Hematopoietic multipotent progenitor cell treated with erythropoietin and hydrocortisone succinate and interleukin-3 and kit ligand, for 17 days (in vitro differentiated cells): ENCODE measurements at regions not wholly inside any gene's neighbourhood (a gene's known extent, or its start where the extent isn't known, plus 50 kb on each side); places are given as distances from the start of the nearest gene placed in this dataset.

Source experiments
- DNase-seq: peaks from one replicate; pipeline ENCODE4 v3.0.0-alpha.2; 2015; ENCODE audit warnings: low spot score

- DNase-seq, result no peak
Observed at GRCh38 chr2:9137379-9138150, 69.0 kb upstream of the ASAP2 start.

DNA sequence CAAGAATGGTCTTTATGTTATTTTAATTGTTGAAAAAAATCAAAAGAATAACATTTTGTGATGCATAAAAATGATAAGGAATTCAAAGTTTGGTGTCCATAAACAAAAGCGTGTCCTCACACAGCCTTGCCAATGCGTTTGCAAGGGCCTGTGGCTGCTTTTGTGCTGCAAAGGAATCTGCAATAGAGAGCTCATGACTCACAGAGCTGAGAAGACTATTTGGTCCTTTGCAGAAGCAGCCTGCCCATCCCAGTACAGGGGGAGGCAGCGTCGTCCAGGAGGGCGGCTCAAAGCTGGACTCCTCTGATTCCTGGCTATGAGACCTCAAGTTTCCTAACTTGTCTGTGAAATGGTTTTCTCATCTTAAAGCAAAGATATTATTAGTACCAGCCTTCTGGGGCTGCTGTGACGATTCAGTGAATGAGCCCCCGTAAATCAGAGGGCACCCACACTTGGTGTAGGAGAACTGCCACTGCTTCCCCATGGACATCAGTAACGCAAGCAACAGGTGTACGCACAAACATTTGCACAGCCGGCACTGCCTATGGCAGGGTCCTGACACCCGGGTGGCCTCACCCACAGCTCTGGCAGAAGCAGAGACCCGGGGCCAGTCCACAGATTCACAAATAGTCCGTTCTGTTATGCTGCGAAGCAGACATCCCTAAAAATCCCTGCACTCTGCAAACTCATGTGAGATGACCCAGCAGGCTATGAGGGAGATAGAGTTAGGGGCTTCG is 70.6 kb upstream of the ASAP2 start:
- no peak for DNase-seq

DNA sequence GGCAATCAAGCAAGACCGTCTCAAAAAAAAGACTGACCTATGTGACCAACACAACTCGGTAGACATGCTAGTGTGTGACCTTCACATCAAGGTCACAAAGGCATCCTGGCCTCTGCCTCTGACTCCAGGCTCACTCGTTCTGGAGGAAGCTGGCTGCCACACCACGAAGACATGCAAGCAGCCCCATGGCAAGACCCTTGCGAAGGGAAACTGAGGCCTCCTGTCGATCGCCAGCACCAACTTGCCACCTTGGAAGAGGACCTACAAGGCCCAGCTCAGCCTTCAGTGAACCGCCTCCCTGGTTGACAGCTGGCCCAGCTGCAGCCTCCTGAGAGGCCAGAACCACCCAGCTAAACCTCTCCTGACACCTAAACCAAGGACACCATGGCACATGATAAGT is 79.3 kb upstream of the ASAP2 start:
- no peak for DNase-seq

DNA sequence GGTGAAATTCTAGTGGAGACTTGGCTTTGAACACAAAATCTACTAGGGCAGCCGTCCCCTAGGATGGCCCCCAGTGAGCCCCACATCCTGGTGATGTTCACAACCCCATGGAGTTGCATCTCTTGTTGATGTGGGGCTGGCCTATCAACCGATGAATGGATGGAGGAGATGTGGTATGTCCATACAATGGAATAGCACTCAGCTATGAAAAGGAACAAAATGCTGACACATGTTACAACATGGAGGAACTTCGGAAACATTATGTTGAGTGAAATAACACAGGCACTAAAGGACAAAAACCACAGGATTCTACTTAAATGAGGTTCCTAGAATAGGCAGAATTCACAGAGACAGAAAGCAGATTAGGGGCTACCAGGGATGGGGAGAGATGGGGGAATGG is 80.1 kb upstream of the ASAP2 start:
- DNase-seq, result no peak

DNA sequence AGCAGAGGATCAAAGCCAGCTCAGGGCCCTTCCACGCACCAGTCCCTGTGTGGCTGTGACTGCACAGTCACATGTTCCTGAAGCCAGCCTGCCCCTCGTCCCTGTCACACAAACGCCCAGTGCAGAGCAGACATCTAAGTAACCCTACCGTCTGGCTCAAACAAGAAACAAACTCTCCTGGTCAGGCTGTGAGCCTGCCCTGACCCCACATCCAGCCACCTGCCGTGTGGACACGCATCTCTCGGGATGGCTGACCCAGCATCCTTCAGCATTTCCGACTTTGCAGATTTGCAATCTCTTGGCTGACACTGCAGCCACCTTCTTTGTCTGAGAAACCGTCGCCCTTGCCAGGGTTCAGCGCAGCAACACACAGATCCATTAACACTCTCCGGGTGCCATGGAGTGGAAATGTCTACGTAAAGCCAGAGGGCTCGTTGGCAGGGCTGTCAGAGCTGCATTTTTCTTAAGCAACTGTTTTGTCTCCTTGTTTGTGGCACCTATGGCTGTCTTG is 82.3 kb upstream of the ASAP2 start:
- DNase-seq, result no peak

DNA sequence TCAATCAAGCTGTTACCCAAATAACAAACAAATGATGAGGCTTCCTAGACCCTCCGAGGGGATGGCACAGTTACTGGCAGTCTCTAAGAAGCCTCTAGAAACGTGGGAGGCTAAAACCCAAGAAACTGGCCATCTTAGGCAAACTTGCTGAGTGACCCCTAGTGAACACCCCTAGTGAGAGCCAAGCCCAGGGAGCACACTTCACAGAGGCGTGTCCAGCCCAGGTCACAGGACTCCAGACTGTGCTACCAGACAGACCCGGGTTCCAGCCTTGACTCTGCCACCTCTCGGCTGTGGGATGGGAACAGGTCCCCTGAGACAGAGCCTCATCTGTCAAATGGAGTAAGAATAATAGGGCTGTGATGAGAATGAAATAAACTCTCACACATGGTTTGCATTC is 83.5 kb upstream of the ASAP2 start:
- no peak for DNase-seq

DNA sequence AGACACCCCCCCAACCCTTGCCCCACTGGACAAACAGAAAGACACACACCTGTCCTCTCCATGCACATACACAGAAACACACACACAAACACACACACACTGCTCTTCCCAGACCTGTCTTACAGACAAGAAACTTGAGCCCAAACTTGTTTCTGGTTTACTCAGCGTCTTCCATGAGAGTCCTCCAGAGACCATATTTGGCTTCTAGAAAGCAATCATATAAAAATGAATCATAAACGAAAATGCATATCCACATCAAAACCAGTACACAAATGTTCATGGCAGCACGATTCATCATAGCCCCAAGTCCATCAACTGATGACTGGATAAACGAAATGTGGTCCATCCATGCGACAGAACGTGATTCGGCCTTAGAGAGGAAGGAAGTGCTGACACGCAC is 84.2 kb upstream of the ASAP2 start:
- DNase-seq, result no peak

- no peak for DNase-seq
Observed at GRCh38 chr2:9118383-9118960, 88.1 kb upstream of the ASAP2 start.

DNA sequence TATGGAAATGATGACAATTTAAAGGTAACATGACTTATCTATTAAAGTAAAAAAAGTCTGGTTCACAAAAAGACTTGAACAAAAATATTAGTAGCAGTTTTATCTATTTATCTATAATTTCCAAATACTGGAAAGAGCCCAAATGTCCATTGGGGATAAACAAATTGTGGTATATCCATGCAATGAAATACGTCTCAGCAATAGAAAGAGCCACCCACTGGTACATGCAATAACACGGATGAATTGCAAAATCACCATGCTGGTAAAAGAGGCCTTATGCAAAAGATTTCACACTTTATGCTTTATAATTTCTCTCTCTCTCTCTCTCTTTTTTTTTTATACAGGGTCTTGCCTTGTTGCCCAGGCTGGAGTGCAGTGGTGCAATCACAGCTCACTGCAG is 91.4 kb upstream of the ASAP2 start:
- no peak for DNase-seq

DNA sequence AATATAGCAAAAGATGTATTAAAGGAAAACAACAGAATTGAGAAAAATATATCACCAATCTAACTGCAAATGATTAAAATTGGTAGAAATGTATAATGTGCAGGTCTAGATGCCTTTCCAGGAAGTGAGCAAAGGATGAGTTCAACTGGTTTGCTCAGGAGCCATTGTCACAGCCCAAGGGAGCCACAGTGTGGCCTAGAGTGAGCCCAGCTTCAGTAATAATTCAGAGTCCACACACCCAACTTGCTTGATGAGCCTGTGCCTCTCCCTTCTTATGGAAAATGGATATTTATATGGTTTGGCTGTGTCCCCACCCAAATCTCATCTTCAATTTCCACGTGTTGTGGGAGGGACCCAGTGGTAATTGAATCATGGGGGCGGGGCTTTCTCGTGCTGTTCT is 92.2 kb upstream of the ASAP2 start:
- no peak for DNase-seq

DNA sequence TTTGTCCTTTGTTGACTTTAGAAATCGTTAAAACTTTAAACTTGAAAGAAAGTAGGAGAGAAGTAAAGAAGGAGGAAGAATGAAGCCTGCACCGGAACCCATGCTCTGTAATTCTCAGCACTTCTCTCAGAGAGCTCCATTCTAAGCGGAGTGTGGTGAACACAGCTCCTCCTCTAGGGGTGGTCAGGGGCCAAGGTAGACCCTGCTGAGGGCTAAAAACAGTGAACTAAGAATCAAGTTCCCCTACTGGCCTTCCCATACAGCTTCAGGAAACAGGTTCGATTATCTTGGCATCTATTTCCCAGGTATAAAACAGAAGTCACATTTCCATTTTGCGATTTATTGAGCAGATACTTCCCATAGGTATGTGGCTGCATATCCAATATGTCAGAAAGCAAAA is 92.7 kb upstream of the ASAP2 start:
- DNase-seq, result no peak

DNA sequence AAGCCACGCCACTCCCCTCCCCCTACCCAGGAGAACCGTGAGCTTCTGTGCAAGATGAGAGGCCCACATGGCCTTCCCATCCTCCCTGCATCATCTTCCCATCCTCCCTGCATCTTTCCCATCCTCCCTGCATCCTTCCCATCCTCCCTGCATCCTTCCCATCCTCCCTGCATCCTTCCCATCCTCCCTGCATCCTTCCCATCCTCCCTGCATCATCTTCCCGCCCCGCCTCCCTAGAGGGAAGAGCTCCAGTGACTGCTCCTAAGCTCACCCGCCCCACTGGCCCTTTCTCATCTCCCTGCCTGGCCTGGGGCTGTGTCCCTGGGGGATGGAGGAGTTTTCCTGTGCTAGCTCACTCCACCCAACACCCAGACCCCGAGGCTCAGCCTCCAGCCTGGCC is 93.3 kb upstream of the ASAP2 start:
- DNase-seq, result no peak

GRCh38 chr2:9112079-9112721 is 94.4 kb upstream of the ASAP2 start:
- DNase-seq, result no peak

DNA sequence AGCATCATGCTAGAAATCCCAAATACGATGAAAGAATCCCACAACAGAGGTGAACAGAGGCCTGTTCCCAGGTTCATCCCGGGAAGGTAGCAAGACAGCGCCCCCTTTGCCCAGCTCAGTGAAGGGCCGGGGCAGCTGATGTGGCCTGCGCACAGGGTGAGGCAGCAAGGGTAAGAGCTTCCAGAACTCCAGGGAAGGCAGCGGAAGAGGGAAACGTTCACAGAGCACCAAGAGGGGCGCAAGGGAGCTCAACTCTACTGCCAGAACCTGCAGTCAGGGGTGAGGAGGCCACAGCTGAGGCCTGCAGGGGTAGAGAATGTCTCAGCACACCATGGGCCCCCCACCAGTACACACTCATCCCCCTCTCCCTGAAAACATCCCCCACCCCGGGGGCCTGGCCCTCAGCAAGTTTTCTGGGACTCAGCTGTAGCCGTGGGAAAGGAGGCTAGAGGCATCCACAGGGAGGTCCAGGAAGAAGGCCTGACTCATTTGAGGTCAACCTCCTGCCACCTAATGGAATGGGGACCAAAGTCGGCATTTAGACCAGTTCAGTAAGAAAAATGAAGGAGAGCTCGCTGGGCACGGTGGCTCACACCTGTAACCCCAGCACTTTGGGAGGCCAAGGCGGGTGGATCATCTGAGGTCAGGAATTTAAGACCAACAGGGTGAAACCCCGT is 95.6 kb upstream of the ASAP2 start:
- no peak for DNase-seq

GRCh38 chr2:9110346-9110884 is 96.2 kb upstream of the ASAP2 start:
- DNase-seq, result no peak

DNA sequence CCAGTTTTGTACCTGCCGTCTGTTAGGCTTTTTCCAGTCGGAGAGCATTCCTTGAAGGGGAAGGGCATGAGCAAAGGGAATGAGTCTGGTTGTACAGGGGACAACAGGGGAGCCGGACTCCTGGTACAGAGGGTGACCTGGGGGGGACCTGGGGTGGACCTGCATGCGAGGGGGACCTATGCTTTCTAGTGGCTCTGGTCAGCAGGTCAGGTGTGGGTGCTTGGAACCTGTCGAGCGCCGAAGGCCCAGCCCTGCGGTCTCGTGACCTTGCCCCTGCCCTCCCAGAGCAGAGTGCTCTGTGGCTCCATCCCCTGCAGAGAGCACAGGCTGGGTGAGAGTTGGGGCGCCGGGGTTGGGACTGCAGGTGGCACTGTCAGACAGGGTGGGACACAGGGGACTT is 96.7 kb upstream of the ASAP2 start:
- DNase-seq, result no peak

- no peak for DNase-seq
Observed at GRCh38 chr2:9108210-9108967, 98.2 kb upstream of the ASAP2 start.

- DNase-seq, result no peak
Observed at GRCh38 chr2:9107168-9108025, 99.2 kb upstream of the ASAP2 start.

- no peak for DNase-seq
Observed at GRCh38 chr2:9106338-9107167, 100.1 kb upstream of the ASAP2 start.
